GM10266 (cell line): ENCODE measurements at regions not wholly inside any gene's neighbourhood (a gene's known extent, or its start where the extent isn't known, plus 50 kb on each side); places are given as distances from the start of the nearest gene placed in this dataset.

Experiments
- DNase-seq: peaks from one replicate; pipeline ENCODE4 v3.0.0; 2012; ENCODE audit errors: extremely low spot score
- CTCF ChIP-seq: IDR thresholded peaks from 2 replicates; pipeline ENCODE4 v1.5.1; 2012; ENCODE audit warnings: mild to moderate bottlenecking, low read depth; ENCODE audit not compliant: control insufficient read depth, insufficient read depth; ENCODE audit errors: missing control alignments

- TF ChIP-seq CTCF = no peak
- DNase-seq = no peak
Measured at GRCh38 chr4:19039816-19040215, 1018.3 kb upstream of the LCORL start.

GRCh38 chr4:19038231-19038630 is 1016.7 kb upstream of the LCORL start:
- TF ChIP-seq CTCF = no peak
- DNase-seq = no peak

- TF ChIP-seq CTCF = no peak
- no peak for DNase-seq
Measured at GRCh38 chr4:19033816-19034733, 1012.5 kb upstream of the LCORL start.

GRCh38 chr4:19030536-19030935 is 1009.0 kb upstream of the LCORL start:
- DNase-seq = no peak
- TF ChIP-seq CTCF = no peak

GRCh38 chr4:19030048-19030447 is 1008.5 kb upstream of the LCORL start:
- no peak for TF ChIP-seq CTCF
- DNase-seq = no peak

GRCh38 chr4:19026281-19026680 is 1004.7 kb upstream of the LCORL start:
- no peak for TF ChIP-seq CTCF
- no peak for DNase-seq

GRCh38 chr4:19025031-19025430 is 1003.5 kb upstream of the LCORL start:
- DNase-seq = no peak
- no peak for TF ChIP-seq CTCF
